SKM-1 (cell line): ENCODE measurements at regions not wholly inside any gene's neighbourhood (a gene's known extent, or its start where the extent isn't known, plus 50 kb on each side); places are given as distances from the start of the nearest gene placed in this dataset.

Source experiments
- DNase-seq: peaks from one replicate; lab custom pipeline; 2025; ENCODE audit not compliant: unreplicated experiment; lab: John Stamatoyannopoulos, UW

DNA sequence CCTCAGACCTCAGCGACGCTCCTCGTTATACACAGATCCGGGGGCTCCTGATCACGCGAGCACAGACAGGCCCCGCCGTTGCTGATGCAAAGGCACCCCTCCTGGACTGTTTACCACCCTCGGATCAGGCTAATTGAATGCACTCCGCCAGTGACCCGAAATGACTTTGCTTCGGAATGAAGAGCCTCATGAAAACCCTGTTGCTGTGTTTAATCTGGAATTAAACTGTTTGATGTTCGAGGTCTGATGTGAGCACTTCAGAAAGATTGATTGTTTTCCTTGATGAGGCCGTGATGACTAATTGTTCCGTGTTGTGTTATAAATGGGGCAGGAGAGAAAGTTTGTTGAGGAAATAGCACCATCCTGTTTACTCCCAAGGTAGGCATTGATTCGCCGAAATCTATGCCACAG is 190.5 kb upstream of the PPP1R26 start:
- DNase-seq = no peak

DNA sequence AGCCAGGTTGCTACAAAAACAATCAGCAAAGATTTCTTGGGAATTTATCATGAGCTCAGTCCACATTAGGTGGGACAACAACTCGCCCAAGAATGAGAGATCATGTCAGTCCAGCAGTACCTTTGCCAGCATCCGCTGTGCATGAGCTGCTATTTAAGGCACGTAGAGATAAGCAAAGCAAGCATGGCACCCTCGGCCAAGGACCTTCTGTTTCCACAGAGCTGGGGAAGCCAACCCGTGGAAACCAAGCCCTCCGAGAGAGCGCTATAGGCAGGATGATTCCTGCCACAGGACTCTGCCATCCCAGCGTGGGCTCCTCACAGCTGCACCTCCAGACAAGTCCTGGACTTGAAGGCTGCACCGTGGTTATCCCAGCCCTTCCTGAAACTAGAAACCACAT is 189.5 kb upstream of the PPP1R26 start:
- no peak for DNase-seq

DNA sequence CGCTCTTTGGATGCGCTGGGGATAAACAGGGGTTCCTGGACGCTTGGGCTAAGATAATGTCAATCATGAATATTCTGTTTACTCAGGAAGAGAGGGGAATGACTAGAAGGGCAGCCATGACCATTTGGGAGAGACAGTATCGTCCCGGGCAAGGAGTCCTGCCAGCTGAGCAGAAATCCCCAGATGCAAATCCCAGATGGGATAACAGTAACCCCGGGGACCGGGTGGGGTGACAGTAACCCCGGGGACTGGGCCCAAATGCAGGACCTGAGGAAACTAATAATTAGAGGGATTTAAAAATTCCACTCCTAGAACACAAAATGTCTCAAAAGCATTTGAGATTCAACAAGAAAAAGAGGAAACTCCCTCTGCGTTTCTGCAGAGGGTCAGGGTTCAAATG is 189.0 kb upstream of the PPP1R26 start:
- DNase-seq = no peak

DNA sequence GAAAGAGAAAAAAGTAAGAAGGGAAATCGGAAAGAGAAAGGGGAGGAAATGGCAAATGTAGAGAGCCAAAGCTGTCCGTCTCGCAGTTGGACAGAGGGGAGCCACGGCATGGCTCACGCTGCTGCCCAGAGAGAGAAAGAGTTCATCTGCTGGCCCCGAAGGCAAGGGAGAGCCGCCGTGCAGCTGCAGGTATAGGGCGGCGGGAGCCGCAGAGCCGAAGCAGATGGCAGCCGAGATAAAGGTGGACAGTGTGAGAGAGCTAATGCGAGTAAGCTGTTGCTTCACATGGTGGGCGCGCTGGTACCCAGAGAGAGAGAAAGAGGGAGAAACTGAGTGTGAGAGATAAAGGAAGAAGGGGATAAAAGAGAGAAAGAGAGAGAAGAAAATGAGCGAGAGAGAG is 188.4 kb upstream of the PPP1R26 start:
- no peak for DNase-seq

DNA sequence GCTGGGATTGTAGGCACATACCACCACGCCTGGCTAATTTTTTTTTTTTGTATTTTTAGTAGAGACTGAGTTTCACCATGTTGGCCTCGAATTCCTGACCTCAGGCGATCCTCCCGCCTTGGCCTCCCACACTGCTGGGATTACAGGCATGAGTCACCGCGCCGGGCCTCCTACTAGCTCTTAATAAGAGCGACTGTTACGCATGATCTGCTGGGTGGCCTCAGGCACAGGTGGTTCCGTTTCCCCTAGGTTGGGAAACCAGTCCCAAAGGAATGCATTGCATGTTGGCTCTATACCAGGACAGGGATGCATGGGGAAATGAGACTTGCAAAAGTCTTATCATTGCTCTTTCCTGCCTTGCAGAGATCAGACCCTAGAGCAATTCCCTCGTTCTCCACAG is 184.7 kb upstream of the PPP1R26 start:
- DNase-seq = no peak

DNA sequence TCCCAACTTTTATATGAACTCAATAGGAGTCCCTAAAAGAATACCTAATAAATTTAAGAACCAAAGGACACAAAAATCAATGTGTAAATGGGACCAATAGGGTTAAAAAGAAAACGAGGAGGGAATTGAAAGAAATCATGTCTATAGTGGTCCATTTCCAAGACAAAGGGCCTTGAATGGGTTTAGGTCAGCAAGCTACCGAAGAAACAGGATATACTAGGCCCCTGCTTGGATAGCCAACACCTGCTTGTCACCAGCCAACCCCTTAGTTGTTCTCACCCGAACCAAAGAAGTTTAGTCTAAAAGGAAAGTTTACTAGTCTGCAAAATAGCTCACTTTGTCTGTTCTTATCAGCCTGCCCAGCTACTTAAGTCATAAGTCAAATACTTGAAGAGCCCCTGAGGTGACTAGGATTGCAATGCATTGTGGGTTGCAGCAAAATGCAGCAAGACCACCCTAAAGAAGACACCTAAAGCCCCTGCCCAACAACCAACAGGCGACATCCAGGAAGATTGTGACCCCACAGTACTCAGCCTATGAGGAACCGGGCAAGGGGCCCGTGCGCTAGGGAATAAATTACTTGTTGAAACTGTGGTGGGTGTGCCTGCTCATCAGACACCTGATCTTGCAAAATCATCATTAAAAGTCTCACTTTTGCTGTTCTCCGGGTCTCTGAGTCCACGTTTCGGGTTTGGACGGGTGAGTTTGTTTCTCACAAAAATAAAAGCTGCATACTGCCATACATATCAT is 183.9 kb upstream of the PPP1R26 start:
- DNase-seq = no peak

DNA sequence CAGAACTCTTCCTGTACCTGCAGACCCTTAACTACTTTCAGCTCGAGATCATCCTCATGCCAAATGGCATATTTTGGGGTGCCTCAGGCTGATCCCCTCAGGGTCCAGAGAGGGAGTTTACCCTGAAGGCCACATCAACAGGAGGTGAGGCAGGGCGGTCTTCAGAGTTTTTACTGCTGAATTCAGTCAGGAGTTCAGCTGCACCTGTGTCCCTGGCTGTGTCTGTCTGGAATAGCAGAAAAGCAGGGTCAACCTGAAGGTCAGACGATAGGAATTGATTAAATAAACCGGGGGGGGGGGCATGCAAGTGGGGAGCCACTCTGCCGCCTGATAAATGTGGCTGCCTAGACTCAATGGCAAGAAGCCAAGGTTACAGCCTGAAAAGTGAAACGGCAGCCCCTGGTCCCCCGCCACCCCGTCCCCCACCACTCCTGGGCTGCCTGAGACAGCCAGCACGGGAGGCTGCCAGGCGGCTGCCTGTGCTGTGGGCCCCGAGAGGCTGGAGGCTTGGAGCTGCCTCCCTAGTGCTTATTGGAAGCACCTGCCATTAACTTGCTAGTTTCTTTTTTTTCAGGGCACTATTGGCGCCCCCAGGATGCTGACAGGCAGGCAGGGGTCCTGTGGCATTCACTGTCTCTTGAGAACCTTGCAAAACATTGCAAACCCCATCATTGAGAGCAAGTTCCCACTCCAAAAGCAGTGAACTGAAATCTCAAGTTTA is 182.7 kb upstream of the PPP1R26 start:
- DNase-seq = no peak

DNA sequence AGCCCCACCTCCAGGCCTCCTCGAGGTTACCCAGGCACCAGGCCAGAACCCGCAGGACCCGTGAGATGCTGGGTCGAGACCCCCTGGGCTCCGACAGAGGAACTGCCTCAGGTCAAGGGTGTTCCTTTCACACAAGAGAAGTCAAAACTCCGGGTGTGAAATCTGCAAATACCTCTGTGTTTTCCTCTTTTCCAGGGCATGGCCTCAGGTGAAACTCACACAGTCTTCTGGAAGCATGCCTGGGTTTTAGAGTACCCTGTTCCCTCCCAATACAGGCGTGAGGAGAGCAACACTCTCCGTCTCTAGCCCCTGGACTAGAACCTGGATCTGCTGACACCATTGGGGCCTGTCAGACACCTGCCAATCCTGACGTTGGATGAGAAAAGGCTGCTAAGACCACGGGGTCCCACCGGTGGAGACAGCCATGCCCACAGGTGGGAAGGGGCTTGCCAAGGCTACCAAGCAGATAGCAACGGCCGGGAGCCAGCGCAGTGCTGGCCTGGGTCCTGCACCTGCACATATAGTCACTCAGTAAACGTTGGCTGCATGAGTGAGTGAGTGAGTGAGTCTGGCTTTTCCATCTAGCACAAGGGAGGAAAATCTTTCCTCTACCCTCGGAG is 182.0 kb upstream of the PPP1R26 start:
- DNase-seq = no peak

DNA sequence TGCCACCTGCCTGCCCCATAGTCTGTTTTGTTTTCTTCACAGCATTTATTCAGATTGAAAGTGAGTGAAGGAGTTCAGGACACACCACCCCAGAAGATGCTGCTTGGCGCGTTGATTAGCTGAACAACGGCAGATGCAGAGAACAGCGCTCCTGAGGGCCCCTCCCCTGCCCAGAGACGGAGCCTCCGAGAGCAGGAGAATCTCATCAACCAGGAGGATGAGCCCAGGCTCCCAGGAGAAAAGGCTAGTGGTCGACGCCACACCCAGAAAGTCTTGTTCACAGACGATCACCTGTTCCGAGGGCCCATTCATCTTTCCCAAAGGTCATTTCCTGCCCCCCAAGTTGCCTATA is 180.4 kb upstream of the PPP1R26 start:
- no peak for DNase-seq

DNA sequence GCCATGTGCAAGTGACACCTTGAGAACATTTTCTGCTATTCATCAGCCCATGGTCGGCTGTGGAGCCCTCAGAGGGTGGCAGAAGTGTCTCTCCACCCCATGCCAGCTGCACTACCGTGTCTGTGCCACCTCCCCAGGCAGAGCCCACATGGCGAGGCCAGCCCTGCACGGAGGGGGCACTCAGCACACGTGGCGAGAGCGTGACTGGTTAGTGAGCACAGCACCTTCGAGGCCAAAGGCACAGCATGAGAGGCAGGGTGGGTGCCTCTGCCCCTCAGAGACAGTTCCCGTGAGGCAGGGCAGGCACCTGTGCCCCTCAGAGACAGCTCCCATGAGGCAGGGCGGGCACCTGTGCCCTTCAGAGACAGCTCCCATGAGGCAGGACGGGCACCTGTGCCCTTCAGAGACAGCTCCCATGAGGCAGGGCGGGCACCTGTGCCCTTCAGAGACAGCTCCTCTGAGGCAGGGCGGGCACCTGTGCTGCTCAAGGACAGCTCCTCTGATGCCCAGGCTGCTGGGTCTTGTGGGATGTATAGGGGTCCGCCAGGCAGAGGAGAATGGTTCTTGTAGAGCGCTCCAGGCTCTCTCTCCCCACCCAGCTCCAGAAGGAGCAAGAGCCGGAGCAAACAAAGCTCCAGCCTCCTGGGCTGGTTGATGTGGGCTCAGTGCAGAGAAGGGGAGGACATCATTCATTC is 179.8 kb upstream of the PPP1R26 start:
- no peak for DNase-seq

DNA sequence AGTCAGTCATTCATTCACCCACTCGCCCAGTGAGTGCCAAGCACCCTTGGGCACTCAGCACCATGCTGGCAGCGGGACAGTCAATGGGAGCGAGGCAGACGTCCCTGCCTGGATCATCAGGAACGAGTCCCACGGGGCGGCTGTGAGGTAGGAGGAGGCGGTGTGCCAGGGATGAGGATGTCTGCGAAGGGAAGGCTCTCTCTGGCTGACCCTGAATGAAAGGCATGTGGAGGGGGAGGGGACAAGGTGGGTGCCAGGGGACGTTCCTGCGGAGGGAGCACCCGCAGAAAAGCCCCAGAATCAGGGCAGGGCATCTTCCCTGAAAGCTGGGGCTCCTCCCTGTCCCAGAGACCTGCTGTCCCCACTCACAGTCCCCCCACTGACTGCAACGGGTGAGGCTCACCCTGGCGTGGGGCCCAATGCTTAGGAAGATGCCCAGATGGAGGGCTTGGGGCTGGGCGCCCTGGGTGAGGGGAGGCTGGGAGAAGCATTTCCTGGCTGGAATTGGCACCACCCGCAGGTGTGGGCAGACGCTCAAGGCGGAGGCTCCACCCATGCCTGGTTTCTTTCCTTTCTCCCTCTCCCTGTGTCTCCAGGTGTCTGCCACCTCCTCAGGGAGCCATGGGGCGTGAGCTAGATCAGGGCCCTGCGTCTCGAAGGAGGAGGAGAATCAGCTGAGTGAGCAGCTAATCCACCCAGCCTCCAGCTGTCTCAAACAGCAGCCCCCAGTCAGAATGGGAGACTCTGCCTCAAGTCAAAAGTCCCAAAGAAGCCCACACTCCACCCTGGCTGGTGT is 179.0 kb upstream of the PPP1R26 start:
- no peak for DNase-seq

DNA sequence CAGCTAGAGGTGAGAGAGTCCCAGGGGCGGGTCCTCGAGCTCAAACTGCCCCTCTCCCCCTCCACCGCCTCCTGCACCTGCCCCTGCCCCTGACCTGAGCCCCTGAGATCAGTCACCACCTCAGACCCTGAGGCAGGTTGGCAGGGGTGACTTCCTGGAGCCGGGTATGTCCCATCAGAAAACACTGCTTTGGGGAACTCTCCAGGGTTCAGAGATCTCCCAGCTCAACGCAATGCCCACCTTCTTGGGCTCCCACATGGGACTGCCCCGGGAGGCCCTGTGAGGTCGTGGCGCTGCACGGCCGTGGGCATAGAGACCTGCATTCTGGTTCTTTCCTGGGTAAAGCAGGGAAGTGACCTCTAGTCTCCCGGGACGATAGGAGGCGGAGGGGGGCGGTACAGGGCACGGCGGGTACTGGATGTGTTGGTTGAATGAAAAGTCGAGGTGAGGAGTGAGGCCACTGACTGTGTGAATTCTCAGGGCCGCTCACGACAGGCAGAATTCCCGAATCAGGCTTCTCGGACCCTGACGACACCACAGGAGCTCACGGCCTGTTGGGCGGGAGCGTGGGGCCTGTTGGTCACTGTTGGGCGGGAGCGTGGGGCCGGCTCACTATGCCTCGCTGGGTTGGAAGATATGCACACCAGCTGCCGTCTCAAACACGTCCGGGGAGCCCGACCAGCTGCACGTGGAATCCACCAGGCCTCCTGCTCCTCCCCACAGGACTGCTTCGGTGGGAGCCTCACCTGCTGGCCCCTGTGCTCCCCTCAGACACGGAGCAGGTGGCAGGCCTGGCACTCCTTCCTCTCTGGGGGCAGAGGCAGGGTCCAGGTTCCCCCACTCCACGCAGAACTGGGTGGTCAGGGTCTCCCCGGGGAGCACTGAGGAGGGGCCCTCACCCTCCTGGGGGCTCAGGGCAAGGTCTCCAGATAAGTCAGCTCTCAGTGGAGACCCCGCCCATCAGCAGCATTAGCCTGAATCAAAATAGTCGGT is 178.0 kb upstream of the PPP1R26 start:
- DNase-seq = no peak

DNA sequence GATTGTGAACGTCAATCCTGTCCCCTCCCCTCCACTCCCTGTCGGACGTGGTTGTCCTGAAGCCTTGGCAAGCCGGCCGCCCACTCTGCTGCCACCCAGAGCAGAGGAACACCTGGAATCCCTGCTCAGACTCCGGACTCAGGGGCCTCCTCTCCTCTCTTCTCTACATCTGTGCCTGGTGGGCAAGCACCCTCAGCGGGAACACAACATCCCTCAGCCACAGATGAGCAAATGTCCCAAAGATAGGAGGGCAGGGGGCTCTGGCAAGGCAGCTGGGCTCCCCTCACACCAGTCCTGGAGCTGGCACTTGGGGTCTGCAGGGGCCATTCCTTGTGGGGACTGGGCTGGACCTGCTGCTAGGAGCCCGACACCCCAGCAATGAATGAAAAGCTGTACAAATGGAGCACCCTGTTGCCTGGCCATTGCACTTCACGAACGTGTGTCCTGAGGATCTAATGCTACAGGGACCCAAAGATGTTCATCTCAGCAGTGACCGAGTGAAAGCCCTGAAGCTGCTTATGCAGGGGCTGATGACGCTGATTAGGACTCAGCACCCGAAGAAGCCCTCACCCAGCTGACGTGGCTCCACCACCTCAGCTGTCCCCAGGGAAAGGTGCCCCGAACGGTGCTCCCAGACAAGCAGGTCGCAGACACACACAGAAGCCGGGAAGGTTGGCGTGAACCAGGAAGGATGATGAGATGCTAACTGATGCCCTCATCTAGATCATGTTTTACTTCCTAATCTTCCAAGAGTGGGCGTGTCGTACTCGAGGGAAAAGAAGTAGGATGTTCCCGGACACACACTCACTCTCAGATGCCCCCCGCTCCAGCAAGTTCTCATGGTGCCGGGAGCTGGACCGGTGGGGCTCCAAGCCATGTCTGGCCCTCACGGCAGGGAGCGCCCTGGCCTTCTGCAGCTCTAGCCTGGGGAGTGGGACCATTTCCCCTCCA is 177.0 kb upstream of the PPP1R26 start:
- DNase-seq = no peak

DNA sequence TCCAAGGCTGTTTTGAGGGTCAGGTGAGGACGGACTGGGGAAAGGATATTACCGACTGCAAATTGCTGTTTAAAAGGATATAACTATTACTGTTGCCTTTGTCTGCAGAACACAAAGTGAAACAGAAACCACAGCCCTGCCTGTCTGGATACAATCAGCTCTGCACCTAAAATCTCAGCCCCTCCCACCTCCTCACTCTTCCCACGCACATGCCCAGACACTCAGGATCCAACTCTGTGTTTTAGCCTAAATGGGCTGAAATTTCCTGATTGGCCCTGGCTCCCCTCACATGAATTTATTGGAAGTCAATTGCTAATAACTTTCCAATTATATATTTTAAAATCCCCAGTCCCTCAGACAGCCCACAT is 176.3 kb upstream of the PPP1R26 start:
- no peak for DNase-seq

DNA sequence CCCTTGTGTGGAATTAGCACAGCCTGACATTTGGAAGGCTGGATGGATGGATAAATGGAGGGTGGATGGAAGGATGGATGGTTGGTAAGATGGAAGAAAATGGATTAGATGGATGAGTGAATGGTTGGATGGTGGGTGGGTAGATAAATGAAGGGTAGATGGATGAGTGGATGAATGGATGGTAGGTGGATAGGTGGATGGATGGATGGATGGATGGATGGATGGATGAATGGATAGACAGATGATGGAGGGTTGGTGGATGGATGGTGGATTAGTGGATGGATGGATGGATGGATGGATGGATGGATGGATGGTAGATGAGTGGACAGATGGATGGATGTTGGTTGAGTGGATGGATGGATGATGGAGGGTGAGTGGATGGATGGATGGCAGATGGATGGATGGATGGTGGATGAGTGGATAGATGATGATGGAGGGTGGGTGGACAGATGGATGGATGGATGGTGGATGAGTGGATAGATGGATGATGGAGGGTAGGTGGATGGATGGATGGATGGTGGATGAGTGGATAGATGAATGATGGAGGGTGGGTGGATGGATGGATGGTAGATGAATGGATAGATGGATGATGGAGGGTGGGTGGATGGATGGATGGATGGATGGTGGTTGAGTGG is 175.6 kb upstream of the PPP1R26 start:
- no peak for DNase-seq

DNA sequence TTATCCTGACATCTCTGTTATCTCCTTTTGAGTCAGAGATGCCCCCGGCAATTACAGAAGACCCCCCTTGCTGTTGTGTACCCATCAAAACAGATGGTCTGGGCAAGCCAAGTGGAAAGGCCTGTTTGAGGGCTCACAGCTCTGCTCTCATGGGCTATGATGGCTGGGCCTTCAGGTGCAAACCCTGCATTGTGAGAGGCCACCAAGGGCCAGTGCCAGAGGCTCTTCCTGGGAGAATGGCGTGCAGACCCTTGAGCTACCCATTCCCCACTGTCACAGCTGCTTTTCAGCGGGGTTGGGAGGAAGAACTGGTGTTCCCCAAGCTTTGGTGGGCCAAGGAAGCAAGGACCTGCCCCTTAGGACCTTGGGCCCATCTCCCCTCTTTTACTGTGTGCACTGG is 174.7 kb upstream of the PPP1R26 start:
- no peak for DNase-seq

DNA sequence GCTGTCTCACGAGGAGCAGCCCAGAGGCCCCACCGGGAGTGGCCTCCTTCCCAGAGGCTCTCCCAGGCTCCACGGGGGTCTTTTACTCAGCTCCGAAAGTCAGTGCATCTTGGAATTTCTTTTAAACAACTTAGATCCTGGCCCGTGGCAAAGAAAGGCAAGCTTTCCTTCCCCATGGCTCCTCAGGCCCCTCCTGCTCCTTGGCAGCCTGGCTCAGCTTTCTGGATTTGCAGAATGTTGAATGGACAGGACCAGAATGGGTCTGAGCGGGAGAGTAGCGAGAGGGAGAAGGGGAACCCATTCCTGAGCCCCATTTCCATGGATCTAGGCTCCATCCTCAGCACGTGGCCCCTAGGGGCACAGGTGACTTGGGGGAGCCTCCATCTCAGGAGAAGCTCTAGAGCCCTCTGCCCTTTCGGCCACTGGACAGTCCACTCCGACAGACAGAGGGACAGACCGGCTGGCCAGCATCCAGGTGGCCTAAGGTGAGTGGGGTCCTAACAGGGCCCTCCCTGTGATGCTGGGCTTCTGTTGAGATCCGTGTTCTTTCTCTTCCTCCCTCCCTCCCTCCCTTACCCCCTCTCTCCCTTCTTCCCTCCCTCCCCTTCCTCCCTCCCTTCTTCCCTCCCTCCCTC is 173.9 kb upstream of the PPP1R26 start:
- DNase-seq = no peak

DNA sequence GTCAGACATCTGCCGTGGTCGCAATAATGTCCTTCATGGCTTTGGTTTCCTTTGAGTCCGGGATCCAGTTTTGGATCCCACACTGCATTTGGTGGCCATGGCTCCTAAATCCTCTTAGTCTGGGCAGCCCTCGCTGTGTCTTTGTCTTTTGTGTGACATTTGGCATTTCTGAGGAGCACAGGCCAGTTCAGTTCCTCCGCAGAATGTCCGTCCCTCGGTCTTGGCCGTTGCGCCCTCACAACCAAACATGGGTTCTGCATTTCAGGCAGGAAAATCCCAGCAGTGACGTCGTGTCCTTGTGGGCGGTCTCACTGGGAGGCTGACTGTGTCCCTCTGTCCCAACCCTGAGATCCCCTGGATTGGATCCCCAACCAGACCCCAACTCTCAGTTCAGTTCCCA is 172.9 kb upstream of the PPP1R26 start:
- no peak for DNase-seq
